HG02759 (cell line): ENCODE measurements at regions not wholly inside any gene's neighbourhood (a gene's known extent, or its start where the extent isn't known, plus 50 kb on each side); places are given as distances from the start of the nearest gene placed in this dataset.

Experiments
- ATAC-seq: cut with Tn5 transposase; IDR thresholded peaks from one replicate; pipeline ENCODE4 v1.9.1; 2021; ENCODE audit warnings: mild to moderate bottlenecking, moderate library complexity; ENCODE audit not compliant: unreplicated experiment

DNA sequence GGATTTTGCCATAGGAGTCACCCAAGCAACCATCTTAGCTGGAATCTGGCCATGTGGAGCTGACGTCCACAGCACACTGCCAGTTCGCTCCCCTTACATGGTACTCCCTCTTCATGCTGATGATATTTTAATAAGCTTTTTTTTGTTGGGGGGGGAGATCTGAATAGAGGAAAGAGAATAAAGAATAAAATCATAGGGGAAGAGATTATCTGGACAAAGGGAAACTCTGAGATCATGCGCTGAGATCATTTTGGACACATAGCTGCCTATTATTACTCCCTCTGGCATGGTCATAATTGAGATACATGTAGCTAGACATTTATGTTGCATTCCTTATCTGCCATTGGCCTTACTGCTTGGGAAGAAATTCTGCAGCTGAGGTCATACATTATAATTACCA is 282.7 kb downstream of the HTR7 start:
- ATAC-seq, result no peak

DNA sequence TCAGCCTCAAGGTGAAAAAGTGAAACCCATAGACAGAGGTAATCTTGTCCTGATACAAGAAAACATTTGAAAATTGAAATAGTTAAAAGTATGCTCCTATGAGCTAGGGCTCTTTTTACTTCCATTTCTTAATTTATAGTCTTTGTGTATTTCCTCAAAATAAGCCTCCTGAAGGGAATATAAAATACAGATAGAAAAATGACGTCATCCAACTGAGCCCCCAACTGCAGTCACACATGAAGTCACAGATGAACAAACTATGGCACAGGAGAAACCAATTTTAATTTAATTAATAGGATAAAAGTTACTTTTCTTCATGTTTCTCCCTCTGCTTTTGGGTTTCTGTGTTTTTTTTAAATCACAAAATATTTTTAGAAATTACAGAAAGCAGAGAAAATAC is 280.3 kb downstream of the HTR7 start:
- ATAC-seq, result no peak

DNA sequence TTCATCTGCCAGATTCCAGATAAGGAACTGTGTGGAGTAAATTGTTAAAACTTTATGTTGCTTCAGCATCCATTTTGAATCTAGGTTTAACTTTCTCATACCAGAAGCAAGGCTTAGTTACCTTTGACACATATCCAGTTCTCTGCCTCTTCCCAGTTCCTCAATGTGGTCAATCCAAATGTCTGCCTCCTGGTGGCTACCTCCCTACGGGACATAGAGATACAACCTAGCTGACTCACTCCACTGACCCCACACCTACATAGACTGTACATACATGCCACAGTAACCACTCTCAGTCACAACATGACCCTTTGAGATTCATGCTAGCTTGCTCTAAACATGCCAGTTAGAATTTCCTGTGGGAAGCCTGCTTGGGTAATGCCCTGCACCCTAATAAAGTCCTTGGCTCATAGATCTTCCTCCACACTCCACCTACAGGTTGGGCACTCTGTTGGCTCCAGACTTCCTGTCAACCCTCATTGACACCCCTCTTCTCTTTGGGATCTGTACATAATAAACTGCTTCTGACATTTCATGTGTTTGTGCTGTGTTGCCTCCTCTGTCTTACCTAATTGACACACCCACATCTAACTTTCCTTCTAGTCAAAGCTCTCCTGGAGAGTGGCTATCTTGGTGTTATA is 278.1 kb downstream of the HTR7 start:
- no peak for ATAC-seq

DNA sequence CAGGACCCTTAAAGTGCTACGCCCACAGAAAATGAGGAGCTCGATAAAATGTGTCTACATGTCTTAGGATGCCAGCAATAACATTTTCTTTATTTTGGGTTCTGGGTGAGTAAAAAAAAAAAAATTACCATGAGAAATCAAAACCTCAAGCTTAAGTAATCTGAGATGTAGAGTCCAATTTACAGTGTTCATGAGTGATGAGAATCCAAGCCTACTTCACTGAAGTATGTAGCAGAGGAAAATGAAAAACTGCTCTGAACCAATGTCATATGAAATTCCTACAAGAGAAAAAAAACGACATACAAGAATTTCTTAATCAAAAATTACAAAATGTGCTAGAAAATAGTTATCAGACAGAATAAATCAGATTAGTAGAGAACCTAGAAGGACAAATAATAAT is 274.4 kb downstream of the HTR7 start:
- ATAC-seq, result no peak

DNA sequence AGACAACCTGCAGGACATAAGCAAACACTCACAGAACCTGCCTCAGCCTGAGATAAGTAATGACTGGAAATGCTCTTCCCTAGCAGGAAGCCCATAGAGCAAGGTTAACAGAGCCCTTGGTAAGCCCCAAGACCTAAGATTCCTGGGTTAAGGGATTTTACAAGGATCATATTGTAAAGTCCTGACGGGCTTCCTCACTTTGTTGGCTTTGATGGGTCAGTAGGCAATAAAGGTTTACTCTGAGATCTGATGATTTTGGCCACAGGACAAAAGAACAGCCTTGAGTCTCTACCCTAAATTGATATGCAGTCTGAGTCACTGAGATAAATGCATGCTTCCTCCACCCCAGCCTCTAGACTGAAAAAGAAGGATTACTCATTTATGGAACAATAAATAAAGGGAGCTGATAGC is 270.8 kb downstream of the HTR7 start:
- no peak for ATAC-seq

DNA sequence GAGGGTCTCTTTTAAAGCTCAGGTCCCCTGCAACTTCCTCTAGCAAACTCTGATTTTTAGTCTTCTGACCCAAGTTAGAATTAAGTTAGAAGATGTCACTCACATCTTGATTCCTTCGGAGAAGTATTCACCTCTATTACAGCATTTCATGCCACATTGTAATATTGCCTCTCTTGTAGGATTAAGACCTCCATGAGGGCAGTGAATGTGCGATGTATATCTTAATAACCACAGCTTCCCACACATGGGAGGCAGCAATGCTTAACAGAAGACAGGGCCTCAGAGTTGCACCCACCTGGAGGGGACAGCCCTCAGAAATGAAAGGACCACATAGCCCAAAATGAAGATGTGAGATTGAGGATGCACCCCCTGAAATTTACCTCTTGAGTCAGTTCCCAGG is 270.3 kb downstream of the HTR7 start:
- no peak for ATAC-seq

DNA sequence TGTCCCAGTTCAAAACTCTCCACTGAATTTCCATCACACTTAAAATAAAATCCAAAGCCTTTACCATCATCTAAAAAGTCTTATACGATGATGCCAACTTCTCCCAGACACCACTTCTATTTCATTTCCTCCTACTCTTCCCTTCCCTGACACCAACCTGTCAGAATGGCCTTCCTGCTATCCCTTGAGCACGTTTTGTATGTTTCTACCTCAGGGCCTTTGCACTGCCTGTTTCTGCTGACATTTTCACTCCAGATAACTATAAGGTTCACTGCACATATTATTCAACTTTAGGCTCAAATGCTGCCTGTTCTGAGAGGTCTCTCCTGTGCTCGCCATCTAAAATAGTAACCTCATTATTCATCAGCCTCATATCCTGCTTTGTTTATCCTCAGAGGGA is 269.6 kb downstream of the HTR7 start:
- no peak for ATAC-seq

DNA sequence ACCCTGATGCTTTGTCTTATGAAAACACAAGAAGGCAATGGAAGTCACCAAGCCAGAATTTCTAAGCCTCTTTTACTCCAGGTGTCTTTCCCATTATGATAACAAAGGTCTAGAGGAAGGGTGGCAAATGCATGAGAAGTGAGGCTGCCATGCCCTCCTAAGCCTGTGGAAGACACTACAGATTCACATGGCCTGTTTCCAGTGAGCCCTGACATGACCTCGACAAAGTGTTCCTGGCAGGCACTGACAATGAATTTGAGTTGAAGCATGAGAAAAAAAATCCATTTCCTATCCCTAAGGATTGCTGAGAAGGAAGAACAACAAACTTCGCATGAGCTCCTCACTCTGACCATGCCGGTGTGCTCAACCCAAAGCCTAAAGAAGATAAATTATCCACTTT is 268.0 kb downstream of the HTR7 start:
- ATAC-seq, result no peak

DNA sequence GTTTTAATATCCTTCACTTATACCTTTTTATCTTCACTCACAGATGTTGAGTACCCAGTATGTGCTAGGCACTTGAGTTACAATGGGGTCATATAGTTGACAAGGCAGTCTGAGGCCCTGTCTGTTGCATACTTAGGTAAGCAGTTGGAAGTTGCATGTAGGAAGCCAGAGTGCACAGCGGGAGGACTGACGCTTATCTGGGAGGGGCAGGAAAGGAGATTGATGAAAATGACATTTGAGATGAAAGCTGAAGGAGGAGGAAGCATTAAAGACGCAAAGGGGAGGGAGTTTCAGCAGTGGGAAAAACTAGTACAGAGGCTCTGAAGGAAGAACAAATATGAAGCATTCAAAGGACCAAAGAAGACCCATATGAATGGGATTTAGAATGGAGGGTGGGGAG is 266.2 kb downstream of the HTR7 start:
- no peak for ATAC-seq

DNA sequence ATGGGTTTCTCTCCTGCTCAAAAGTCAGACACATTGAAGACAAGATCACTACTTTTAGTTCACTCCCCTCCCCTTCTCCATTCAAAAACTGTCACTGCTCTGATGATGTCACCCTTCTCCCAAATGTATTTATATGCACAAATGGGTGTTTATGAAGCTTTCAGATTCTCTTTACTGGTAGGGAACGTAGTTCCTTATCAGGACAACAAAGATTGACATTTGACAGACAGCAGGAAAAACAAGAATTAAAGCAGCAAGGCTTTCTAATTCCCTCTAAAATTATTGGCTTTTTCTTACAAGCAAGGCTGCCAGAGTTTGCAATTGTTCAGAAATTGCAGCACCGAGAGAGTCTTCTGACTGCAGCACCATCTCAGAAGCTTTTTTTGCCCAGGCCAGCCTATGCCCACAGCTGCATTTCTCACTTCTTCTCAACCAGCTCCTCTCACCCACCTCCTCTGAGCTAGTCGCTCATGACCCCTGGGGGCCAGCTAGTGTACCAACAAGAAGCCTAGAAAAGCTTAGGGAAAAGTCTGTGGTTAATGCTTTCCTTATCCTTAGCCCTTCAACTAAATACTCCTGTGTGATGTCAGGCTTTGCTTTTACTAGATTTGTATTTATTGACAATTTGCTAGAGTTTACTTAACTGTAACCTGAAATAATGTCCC is 265.1 kb downstream of the HTR7 start:
- peak; percentile 61 for ATAC-seq

DNA sequence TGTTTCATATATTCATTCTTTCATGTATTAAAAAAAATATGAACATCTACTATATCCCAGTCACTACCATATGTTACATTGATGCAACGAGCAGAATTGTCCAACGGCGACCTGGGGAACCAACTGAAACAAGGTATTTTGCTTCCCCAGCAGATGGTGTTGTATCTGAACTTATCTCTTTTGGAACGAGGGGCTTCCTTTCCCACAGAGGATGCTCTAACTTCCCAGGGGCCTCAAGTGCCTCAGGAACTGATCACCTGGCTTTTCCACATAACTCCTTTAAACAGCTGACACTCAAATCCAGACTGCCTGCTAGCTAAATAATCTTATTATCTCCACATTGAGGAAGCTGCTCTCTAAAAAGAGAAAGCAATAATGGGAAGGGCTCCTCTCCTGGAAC is 259.3 kb downstream of the HTR7 start:
- ATAC-seq, result no peak

DNA sequence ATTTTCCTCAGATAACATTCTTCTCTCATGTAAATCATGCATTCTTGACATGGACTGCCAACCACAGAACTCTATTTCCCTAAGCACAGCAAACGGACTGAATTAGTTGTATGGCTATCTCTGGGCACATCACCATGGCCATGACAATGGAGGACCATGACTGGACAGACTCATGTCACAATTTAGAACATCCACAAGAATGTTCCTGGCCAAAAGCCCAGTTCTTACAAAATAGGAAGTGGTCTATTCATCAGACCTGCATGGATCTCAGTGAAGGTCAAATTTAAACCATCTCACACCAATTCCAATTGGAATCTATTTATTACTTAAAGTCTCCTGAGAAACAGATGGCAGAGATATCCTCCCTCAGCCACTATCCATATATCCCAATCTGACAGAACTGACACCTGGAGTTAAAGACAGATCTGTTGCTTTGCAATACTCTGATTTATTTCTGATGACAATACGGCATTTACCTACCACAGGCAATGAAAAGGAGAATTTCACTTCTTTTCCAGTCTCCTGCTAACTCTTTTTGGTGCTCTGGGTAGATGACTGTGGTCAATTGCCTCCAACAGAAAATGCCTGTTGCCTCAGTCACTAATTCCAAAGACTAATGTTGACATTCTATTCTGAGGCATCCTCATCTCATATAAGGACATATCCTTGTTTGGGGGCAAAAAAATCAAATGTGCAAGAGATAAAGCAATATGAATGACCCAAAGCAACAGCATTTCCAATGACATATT is 254.8 kb downstream of the HTR7 start:
- ATAC-seq, result no peak

DNA sequence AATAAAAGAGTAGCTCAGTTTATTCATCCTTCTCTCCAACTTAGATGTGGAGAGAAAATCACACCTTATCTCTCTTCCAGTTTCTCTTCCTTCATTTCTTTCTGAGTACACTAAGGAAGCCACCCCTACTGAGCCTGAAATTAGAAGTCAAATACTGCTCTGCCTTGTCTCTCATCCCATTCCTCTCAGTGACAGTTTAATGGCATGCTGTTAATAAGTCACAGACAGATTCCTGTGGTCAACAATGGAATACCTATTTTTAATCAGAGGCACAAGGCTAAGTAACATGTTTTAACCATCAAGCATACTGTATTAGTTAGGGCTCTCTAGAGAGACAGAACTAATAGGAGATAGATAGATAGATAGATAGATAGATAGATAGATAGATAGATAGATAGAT is 253.2 kb downstream of the HTR7 start:
- ATAC-seq, result no peak

DNA sequence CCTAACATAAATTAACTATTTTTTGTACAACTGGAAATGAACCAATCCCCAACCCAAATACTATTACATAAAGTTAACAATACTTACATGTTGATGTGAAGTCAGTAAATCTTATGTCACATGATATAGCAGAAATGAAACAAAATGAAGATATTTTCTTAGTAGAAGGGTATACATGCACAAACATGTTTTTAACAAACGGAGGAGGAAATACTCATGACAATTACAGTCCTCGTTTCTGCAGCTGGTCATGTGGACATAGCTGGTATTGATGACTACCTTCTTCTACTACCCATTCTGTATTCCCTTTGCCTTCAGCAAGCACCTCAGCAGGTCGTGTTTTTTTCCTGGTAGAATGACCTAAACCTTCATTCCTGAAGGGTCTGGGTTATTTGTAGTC is 252.3 kb downstream of the HTR7 start:
- ATAC-seq, result no peak

DNA sequence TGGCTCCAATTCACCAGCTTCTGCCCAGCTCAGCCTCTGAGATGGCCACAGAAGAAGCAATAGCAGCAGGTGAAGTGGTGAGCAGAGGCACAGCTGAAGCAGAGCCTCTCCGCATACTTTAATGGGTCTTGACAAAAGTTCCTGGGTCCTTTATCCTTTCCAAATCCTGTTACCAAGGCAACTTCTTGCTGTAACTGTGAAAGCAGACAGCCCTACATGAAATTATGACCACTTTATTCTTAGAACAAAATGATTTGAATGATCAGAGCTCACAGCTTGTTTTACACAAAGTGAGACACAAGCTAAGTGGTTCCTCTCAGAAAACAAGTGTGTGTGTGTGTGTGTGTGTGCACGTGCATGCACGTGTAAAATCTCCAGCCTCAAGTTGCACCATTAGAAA is 245.6 kb downstream of the HTR7 start:
- ATAC-seq, result no peak

DNA sequence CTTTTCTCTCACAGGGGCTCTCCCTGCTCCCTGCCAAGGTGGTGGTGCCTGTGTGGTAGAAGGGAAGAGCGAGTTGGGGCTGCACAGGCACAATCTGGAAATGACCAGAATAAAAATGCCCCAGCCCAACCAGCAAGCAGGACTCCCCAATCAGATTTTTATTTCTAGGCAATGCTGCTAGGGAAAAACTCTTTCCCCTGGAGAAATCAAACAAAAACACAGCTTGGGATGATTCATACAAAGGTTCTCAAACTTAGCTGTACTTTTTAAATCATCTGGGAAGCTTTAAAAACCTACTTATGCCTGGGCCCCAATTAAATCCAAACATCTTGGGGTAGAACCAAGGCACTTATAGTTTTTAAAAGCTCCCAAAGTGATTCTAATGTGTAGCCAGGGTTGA is 243.2 kb downstream of the HTR7 start:
- no peak for ATAC-seq

DNA sequence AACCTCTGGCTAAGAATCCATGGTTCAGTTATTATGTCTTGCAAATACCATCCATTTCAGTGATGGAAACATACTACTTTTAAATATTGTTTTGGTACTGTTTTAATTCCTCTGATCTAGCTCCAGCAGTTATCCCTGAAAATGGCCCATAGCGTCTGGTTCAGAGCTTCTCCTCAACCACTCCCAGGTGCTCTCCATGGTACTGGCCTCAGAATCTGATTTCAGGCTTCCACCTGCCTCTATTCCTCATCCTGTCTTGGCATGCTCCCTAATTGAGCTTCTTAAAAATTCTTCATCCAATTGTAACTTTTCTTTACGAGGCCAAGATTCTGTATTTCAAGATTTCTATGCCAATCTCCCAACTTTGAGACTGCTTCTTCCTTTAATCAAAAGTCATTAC is 236.3 kb downstream of the HTR7 start:
- no peak for ATAC-seq

DNA sequence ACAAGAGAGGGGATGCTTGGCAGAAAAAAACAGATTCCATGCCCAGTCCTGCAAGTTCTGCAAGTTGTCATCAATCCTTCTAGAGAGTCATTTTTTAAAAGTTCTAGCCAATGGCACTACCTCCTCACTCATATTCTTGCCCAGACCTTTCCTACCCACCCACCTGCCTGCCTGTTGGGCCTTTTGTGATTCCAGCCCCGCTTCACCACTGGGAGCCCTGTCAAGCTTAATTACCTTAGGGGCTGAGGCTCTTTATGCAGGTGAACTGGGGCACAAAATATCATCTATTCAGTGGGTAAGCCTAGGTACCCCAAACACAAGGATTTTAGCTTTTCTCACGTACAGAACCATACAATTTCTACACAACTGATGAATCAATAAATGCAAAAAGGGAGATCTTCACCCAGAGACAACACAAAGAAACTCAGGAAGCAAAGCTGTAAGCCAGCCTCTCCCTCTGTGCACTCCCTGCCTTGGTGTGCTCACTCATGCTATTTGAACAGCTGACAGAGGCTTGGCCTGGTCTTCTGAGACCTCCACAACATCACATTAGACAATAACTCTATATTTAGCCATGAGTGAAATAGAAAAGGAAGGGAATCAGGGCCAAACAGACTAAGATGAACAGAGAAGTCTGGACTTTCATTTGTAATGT is 222.6 kb downstream of the HTR7 start:
- ATAC-seq, result no peak

DNA sequence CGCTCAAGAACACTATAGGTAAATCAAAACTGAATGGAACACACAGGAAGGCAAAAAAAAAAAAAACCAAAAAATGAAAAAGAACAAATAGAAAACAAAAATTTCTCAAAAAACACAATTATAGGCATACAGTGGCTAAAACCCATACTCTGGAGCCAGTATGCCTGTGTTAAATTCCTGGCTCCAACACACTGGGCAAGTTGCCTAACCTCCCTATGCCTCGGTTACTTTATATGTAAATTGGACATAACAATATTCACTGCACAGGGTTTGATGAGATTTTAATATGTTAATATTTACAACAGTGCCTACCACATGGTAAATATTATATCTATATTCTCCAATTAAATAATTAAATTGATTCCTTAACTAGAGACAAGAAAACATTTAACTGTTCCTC is 217.1 kb downstream of the HTR7 start:
- no peak for ATAC-seq

DNA sequence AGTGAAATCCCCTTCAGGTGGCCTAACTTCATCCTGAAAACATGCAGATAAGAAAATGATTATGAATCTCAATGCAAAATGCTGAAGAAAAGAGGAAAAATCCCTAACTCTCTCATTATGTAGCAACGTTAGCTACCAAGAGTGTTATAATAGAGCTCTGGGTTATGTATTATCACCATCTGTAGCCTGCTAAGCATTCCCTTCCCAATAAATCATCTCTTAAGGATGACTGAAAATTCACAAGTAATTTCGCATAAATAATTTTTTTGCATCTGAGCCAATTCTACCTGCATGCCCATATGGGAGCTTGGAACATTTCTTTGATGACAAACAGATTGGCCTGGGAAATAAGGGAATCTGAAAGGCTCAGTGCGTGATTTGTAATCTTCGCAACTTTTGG is 216.1 kb downstream of the HTR7 start:
- no peak for ATAC-seq

DNA sequence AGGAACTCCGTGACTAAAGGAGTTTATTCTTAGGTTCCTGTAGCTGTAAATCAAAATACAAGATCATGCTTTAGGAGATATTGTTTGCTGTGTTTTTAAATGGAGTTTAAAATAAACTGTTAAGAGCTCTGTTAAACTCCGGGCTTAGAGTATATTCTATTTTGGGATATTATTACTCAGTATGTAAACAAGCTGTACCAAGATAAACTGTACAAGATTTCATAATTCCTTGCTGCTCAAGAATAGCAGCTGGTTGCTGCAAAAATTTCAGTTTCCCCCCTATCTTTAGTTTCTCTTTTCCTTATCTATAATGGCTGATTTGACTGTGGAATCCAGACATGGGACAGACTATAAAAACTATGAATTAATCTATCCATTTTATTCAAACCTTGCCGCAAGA is 215.7 kb downstream of the HTR7 start:
- no peak for ATAC-seq

DNA sequence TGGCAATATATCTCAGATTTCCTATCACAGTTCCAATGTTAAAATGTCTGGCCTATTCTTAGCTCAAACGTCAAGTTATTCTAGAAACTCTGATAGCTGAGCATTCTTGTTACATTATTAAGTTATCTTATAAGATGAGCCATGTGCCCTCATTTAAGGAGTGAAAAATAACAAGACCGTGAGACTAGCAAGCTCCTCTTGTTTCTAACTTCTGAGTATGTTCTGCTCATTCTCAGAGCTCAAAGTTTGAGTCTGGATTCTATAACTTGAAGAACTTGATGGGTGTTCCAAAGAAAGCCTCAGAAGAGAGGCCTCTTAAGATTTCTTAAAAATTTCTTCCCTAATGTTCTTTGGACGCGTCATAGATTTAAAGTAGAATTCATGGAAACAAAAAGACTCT is 215.2 kb downstream of the HTR7 start:
- ATAC-seq, result no peak
